Esophagus squamous epithelium (tissue), 4 donors: ENCODE measurements at regions not wholly inside any gene's neighbourhood (a gene's known extent, or its start where the extent isn't known, plus 50 kb on each side); places are given as distances from the start of the nearest gene placed in this dataset.

Experiments used
- POLR2A ChIP-seq, 4 donors: fragments of 450-650 bp; IDR thresholded peaks; one replicate each; pipeline ENCODE4 v1.6.1; 2017; ENCODE audit warnings: antibody characterized with exemption in 4 of 4, mild to moderate bottlenecking in 4 of 4, moderate library complexity in 3 of 4
- TF ChIP-seq, protein P1 (sequence below), 6 experiments: fragments of 450-650 bp in 4 of 6; fragments of 200-600 bp in 2 of 6; sonication (generic) in 2 of 6; IDR thresholded peaks; one replicate each; pipeline ENCODE4 v1.5.1; 2016 to 2019; ENCODE audit warnings: antibody characterized with exemption in 6 of 6, mild to moderate bottlenecking in 4 of 6, moderate library complexity in 4 of 6

DNA sequence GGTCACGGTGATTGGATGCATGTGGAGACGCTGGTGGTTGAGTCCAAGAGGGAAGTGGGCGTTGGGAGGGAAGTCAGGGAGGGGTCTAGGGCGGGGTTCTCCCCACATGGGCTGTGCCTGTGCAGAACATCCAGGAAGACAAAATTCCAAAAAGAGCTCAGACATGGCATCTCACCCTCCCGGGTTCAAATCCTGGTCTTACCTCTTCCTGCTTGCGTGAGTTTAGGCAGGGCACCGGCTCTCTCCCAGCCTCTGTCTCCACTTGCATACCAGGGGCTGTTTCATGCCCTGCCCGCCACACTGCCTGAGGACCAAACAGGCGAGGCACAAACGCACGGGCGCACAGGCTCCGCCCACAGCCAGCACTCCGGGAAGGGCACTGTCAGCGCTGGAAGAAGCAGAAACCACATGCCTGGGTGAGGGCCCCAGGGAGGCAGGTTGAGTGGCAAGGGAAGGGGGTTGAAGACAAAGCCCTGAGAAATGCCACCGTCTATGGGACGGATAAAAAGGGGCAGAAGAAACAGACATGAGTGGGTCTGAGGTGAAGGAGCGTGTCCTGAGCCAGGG is 123.6 kb upstream of the SOX1 start:
- TF ChIP-seq, protein P1, sequence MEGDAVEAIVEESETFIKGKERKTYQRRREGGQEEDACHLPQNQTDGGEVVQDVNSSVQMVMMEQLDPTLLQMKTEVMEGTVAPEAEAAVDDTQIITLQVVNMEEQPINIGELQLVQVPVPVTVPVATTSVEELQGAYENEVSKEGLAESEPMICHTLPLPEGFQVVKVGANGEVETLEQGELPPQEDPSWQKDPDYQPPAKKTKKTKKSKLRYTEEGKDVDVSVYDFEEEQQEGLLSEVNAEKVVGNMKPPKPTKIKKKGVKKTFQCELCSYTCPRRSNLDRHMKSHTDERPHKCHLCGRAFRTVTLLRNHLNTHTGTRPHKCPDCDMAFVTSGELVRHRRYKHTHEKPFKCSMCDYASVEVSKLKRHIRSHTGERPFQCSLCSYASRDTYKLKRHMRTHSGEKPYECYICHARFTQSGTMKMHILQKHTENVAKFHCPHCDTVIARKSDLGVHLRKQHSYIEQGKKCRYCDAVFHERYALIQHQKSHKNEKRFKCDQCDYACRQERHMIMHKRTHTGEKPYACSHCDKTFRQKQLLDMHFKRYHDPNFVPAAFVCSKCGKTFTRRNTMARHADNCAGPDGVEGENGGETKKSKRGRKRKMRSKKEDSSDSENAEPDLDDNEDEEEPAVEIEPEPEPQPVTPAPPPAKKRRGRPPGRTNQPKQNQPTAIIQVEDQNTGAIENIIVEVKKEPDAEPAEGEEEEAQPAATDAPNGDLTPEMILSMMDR (IDR thresholded peaks at IDR 0.05) = no peak
- TF ChIP-seq POLR2A (IDR thresholded peaks at IDR 0.05) = no peak
